ENCODE measurements at regions not wholly inside any gene's neighbourhood (a gene's known extent, or its start where the extent isn't known, plus 50 kb on each side); places are given as distances from the start of the nearest gene placed in this dataset.
"Not testable (repeated sequence)": the region's sequence is repeated elsewhere in the genome, so short reads cannot be mapped to it uniquely, and the experiment has no call there.

GRCh38 chr13:64087624-64088023, 2672.0 kb upstream of the PCDH20 start:
- DNase-seq: no peak

GRCh38 chr13:64083811-64084210, 2668.2 kb upstream of the PCDH20 start:
- DNase-seq: no peak

DNA sequence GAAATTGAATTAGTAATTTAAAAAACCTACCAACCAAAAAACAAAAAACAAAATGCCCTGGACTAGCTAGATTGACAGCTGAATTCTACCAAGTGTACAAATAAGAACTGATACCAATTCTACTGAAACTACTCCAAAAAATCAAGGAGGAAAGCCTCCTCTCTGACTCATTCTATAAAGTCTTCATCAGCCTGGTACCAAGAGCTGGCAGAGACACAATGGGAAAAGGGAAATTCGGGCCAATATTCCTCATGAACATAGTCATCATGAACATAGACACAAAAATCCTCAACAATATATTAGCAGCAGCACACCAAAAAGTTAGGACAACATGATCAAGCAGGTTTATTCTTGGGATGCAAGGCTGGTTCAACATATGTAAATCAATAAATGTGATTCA, 2667.7 kb upstream of the PCDH20 start:
- DNase-seq: no peak

DNA sequence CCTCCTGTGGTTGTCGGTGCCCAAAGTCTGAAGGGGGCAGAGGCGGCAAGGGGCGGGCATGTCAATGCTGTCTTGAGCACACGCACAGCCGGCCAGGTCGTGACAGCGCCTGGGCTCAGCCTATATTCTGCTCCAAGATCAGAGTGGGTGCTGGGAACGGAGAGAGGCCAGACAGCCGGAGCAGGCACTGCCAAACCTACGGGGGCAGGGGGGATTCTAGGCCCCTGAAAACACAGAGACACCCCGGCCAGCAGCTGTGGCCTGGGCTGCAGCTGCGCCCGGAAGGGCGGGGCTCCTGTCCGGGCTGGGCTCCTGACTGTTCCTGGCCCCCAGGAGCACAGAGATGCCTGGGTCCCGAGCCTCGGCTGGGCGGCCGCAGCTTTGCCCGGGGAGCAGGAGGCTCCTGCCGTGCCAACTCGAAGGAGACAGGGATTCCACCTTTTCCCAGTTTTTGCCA, 2662.9 kb upstream of the PCDH20 start:
- DNase-seq: no peak

DNA sequence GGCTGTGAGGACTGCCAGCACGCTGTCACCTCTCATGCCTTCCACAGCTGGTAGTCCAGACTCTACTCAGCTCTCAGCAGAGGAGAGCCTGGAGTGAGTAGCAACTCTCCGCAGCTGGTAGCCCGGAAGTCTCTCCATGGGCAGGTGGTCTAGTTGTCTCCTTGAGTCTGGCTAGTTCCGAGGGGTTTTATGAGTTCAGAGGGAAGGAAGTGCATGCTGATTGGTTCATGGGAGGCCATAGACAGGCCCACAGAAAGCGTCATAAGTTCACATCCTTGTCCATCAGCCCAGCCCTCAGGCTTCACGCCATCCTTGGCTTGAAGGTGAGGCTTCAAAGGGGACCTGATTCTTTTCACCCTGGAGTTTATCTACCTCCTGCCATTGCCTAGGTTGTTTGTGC, 2662.4 kb upstream of the PCDH20 start:
- peak; percentile 7 for DNase-seq

DNA sequence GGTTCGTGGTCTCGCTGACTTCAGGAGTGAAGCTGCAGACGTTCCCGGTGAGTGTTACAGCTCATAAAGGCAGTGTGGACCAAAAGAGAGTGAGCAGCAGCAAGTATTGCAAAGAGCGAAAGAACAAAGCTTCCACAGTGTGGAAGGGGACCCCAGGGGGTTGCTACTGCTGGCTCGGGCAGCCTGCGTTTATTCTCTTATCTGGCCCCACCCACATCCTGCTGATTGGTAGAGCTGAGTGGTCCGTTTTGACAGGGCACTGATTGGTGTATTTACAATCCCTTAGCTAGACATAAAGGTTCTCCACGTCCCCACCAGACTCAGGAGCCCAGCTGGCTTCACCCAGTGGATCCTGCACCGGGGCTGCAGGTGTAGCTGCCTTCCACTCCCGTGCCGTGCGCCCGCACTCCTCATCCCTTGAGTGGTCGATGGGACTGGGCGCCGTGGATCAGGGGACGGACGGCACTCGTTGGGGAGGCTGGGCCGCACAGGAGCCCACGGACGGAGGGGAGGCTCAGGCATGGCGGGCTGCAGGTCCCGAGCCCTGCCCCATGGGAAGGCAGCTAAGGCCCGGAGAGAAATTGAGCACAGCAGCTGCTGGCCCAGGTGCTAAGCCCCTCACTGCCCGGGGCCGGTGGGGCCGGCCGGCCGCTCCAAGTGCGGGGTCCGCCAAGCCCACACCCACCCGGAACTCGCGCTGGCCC, 2661.6 kb upstream of the PCDH20 start:
- not testable (repeated sequence) for DNase-seq

- DNase-seq: peak; percentile 40
Observed at GRCh38 chr13:64075543-64076271, 2660.1 kb upstream of the PCDH20 start.

GRCh38 chr13:64074971-64075474, 2659.4 kb upstream of the PCDH20 start:
- DNase-seq: no peak

DNA sequence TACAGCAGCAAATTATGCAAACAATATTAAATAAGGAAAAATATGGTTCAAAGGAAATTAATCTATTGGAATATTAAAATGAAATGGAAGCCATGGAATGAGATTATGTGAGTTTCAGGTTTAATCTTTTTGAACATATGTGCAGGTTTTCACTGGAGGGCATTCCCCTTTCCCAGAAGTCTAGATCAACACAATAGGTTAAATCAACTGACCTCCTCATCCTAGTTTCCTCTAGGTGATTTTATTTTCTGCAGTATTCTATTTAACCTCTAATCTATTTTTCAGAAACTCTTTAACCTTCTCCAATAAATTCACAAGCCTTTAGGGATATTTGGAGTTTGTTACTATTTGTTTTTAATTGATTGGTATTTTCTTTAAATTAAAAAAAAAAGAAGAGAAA, 2657.6 kb upstream of the PCDH20 start:
- no peak for DNase-seq

DNA sequence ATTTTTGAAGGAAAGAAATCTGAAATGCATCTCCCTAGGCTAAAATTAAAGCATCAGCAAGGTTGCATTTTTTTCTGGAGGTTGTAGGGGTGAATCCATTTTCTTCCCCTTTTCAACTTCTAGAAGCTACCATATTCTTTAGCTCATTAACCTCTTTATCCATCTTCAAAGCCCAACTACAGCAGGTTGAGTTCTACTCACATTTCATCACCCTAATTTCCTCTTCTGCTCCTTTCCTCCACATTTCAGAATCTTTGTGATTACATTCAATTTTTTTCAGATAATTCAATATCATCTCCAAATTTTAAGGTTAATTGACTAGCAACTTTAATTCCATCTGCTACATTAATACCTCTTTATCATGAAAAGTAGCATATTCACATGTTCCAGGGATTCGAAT, 2655.7 kb upstream of the PCDH20 start:
- DNase-seq: no peak

DNA sequence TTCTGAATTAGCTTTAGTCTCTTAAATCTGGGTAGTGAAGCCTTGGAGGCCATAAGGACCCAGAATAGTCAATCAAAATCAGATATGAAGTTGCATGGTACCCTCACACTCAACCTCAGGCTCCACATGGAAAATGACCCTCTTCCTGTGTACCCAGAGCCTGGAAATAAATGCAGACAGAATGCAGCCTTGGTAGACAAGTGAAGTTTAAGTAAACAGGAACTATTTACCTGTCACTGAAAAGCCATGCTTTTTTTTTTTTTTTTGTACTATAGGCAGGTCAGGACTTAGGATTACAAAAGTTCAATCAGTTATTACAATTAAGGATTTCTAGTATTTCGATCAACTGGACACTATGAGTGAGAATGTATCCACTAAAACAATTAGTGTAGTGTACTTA, 2654.2 kb upstream of the PCDH20 start:
- DNase-seq: no peak

GRCh38 chr13:64066711-64067110, 2651.1 kb upstream of the PCDH20 start:
- DNase-seq: no peak

DNA sequence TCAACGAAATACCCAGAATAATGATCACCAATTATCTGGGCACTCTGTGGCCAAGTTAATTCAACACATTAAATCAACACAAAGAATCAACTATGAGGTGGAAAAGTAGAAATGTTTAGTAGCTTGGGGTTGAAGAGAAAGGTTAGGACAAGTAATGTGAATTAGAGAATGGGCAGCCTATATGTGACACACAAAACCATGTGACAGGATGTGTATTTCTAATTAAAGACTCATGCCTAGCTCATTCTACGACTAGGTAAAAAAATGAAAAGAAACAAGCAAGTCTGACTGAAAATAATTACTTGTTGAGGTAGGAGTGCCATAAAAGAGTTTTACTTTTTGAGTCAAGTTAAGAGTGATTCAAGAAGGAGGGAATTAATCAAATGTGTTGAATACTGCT, 2646.0 kb upstream of the PCDH20 start:
- DNase-seq: no peak

GRCh38 chr13:64057372-64058020, 2641.8 kb upstream of the PCDH20 start:
- no peak for DNase-seq

DNA sequence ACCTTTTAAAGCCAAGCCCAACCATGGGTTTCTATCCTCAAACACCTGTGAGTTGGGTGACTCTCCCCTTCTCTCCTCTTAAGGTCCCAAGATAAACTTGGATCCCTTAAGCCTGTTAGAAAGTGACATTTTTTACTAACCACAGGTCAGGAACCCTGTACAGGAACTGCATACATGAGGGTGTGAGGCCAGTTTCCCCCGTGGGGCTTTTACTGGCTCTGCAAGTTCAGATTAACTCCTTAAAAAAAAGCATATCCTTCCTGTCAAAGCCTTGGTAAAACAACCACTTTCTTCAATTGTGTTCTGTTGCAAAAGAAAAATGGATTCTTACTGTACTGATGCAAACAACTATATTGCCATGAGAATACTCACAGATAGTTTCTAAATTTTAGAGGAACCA, 2638.7 kb upstream of the PCDH20 start:
- DNase-seq: no peak

- DNase-seq: no peak
Observed at GRCh38 chr13:64052521-64052920, 2636.9 kb upstream of the PCDH20 start.

- DNase-seq: no peak
Observed at GRCh38 chr13:64051278-64051677, 2635.6 kb upstream of the PCDH20 start.

DNA sequence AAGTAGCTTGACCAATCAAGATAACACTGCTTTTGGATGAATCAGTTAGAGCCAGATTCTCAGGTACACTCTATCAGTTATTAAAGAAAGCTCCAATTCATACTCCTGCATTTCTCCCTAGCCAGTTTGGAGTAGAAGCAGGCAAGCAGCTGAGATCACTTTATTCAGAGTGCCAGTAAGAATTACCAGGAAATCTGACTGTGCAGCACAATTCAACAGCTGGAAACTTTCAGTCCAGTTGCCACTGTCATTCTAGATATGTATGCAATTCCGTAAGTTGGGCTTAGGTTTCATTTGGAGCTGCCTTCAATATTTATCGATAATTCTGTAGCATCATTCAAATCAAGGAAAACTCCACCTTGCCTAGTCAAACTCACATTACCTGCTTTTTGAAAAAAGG, 2625.6 kb upstream of the PCDH20 start:
- DNase-seq: no peak

DNA sequence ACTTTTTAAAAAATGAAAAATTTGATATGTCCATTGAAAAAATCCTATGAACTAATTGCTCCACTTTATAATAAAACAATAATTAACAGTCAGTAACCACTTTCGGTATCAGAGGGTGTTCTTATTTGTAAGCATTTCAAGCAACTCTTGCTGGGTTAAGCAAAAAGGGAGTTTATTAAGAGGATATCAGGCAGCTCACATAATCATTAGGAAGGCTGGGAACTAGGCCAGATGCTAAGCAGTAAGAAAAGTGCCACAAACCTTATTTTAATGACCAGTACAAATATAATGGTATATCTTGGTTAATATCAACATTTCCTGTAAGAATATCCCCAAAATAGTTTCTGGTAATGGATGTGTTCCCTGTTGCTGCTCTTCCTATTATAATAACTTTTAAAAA, 2618.3 kb upstream of the PCDH20 start:
- DNase-seq: no peak

DNA sequence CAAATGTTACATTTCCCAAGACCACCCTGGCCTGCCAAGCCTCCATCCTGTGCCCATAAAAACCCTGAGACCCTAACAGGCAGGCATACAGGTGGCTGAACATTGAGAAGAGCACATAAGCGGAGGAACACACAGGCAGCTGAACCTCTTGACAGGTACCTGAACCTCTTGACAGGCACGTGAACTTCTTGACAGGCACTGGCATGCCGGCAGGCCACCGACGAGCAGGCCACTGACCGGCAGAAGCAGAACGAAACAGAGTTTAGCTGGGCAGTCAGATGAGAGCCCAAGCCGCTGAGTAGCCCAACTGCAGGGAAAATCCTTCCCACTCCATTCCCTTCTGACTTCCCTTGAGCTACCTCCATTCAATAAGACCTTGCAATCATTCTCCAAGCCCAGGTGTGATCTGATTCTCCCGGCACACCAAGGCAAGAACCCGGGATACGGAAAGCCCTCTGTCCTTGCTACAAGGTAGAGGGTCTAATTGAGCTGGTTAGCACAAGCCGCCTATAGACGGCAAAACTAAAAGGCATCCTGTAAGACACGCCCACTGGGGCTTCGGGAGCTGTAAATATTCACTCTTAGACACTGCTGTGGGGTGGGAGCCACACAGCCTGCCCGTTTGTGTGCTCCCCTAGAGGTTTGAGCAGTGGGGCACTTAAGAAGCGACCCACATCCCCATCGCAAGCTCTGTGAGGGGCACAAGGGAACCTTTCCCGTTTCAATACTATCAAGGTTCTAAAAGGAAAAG, 2613.9 kb upstream of the PCDH20 start:
- DNase-seq: no peak

DNA sequence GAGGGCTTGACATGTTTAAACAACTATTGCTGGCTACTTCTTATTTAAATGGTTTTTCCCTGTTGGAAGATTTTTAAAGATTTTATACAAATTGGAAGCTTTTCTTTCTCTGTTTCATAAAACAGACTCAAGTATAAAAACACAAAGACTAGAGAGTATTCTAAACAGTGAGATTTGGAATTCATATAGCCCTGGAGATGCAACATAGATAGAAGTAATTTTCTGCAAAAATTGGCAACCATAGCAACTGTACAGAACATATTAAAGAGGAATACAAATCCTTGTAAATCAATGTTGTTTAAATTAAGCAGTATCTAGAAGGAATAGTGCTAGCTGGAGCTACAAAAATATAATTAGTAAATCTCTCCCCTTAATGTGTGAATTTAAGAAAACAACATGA, 2612.9 kb upstream of the PCDH20 start:
- DNase-seq: no peak

GRCh38 chr13:64020126-64020525, 2604.5 kb upstream of the PCDH20 start:
- DNase-seq: peak; percentile 13

DNA sequence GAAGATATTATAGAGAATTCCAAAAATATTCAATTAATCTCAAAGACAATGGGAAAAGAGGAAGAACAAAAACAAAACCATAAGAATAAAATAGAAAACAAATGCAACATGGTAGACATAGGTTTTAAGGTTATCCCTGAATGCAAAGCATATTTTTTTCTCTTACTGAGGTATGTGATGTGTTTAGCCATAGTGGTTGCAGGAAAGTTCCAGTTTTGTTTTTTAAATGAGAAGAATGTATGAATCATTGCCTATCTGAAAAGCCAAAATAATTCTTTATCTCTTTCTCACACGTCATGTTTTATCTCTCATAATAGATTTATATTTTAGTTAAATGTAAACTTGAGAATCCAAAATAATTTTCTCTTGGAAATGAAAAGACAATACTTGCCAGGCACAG, 2591.7 kb upstream of the PCDH20 start:
- DNase-seq: no peak

All from NCI-H446 treated with DMSO at 0.1 percent for 48 hours (cell line).